ENCODE measurements at regions not wholly inside any gene's neighbourhood (a gene's known extent, or its start where the extent isn't known, plus 50 kb on each side); places are given as distances from the start of the nearest gene placed in this dataset.

DNA sequence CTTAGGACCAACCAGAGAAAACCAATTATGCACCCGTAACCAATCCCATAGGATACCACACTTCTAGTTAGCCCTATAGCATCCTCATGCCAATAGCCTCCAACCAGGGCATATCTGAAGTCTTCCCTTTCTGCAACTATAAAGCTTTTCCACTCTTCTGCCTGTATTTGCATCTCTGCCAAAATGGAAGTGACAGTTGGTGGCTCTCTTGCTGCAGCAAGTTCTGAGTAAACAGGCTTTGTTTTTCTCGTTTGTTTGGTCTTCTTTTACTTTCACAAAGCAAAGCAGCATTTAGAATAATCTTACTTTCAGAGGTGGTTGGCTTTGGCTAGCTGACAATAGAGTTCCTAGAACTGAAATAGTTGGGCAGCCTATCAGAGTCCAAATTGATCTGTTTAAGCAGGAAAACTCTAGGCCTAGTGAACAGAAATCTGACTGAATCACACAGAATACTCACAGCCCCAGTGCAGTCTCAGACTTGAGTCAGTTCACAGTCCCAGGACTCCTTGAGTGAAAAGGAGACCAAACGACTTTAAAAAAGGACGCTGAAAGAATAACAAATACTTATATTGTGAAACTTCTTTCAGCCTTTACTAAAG lies 1029.7 kb upstream of the LRFN5 start:
- TF ChIP-seq POLR2AphosphoS5 (IDR thresholded peaks at IDR 0.05) (no peak), POLR2A (IDR thresholded peaks at IDR 0.05) (no peak)
- TF ChIP-seq, protein P1, sequence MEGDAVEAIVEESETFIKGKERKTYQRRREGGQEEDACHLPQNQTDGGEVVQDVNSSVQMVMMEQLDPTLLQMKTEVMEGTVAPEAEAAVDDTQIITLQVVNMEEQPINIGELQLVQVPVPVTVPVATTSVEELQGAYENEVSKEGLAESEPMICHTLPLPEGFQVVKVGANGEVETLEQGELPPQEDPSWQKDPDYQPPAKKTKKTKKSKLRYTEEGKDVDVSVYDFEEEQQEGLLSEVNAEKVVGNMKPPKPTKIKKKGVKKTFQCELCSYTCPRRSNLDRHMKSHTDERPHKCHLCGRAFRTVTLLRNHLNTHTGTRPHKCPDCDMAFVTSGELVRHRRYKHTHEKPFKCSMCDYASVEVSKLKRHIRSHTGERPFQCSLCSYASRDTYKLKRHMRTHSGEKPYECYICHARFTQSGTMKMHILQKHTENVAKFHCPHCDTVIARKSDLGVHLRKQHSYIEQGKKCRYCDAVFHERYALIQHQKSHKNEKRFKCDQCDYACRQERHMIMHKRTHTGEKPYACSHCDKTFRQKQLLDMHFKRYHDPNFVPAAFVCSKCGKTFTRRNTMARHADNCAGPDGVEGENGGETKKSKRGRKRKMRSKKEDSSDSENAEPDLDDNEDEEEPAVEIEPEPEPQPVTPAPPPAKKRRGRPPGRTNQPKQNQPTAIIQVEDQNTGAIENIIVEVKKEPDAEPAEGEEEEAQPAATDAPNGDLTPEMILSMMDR (IDR thresholded peaks at IDR 0.05 in 8 of 11, conservative IDR thresholded peaks at IDR 0.05 in 3 of 11), result no peak
